HepG2 (cell line): ENCODE measurements at regions not wholly inside any gene's neighbourhood (a gene's known extent, or its start where the extent isn't known, plus 50 kb on each side); places are given as distances from the start of the nearest gene placed in this dataset.
A peak's percentile ranks its signal among the peaks of the same experiment; 100 is the strongest.

ENCODE experiments used
- ATAC-seq: fragments of 200-7000 bp; cut with Tn5 transposase; 3 replicates; pipeline ENCODE4 v1.9.1; 2020; ENCODE audit warnings: mild to moderate bottlenecking, moderate library complexity
- BruUV-seq: library from RNA; stranded (reverse); fragments of 400-500 nt; replicated peaks from 2 replicates; lab custom pipeline; 2021; lab: Mats Ljungman, UMichigan
- CTCF ChIA-PET: fragments of 300-600 bp; formaldehyde crosslinking; extraction: SDS; loops from one replicate; lab custom pipeline; 2021; ENCODE audit warnings: low total read pairs, inconsistent platforms, low intra/inter-chr PET ratio; lab: Yijun Ruan, JAX
- POLR2A ChIA-PET: fragments of 350-600 bp; sonication (Branson Sonifier 250); formaldehyde crosslinking; loops from one replicate; lab custom pipeline; 2020; ENCODE audit warnings: antibody characterized with exemption, inconsistent platforms; lab: Yijun Ruan, JAX
- DNase-seq: peaks from one replicate; pipeline ENCODE4 v3.0.0-alpha.2; 2015; ENCODE audit warnings: low spot score
- FAIRE-seq: peaks from 3 replicates; lab custom pipeline; 2011; peaks lifted over from hg19 to GRCh38; lab: Jason Lieb, UNC
- H2AFZ ChIP-seq: one replicate; pipeline ENCODE4 v1.6.1; 2011; ENCODE audit warnings: low read length, inconsistent platforms
- H3K27ac ChIP-seq: fragments of 300-600 bp; 3 replicates; pipeline ENCODE4 v1.8.0; 2011; ENCODE audit warnings: mixed run types, mild to moderate bottlenecking, mixed read lengths, low read length, inconsistent platforms; ENCODE audit not compliant: insufficient read depth; ENCODE audit errors: extremely low read length
- H3K27me3 ChIP-seq, 2 experiments: fragments of 200-600 bp in 1 of 2; 2 replicates in 1 of 2; 3 replicates in 1 of 2; pipeline versions ENCODE4 v1.6.0 to v1.8.0; 2011; ENCODE audit warnings: low read length in 2 of 2, mild to moderate bottlenecking in 2 of 2, moderate library complexity in 2 of 2, inconsistent platforms in 1 of 2; ENCODE audit not compliant: insufficient read depth in 2 of 2, control insufficient read depth in 1 of 2
- H3K36me3 ChIP-seq, 2 experiments: fragments of 200-600 bp in 1 of 2; replicated peaks in 1 of 2; 2 replicates in 1 of 2; 3 replicates in 1 of 2; pipeline versions ENCODE4 v1.5.1 to v1.8.0; 2011; ENCODE audit warnings: low read length in 2 of 2, inconsistent platforms in 1 of 2; ENCODE audit not compliant: insufficient read depth in 2 of 2, control insufficient read depth in 1 of 2
- H3K4me1 ChIP-seq: 2 replicates; pipeline ENCODE4 v1.5.1; 2012; ENCODE audit warnings: low read length, inconsistent platforms; ENCODE audit not compliant: insufficient read depth
- H3K4me2 ChIP-seq: 2 replicates; pipeline ENCODE4 v1.6.0; 2011; ENCODE audit warnings: low read depth, low read length, inconsistent platforms
- H3K4me3 ChIP-seq, 3 experiments: fragments of 200-600 bp in 1 of 3; sonication (generic), shearing (Covaris generic) in 1 of 3; replicated peaks in 1 of 3; 2 replicates each; pipeline ENCODE4 v1.5.1; 2011 to 2016; ENCODE audit warnings: low read length in 3 of 3, inconsistent platforms in 2 of 3, low read depth in 2 of 3, mild to moderate bottlenecking in 2 of 3, control low read depth in 1 of 3, mixed read lengths in 1 of 3; ENCODE audit not compliant: insufficient read depth in 1 of 3
- H3K79me2 ChIP-seq: one replicate; pipeline ENCODE4 v1.6.1; 2011; ENCODE audit warnings: low read length, inconsistent platforms; ENCODE audit not compliant: insufficient read depth
- H3K9ac ChIP-seq: 2 replicates; pipeline ENCODE4 v1.6.0; 2011; ENCODE audit warnings: mild to moderate bottlenecking, low read depth, low read length, inconsistent platforms; ENCODE audit not compliant: insufficient read depth
- H3K9me3 ChIP-seq: 2 replicates; pipeline ENCODE4 v1.5.1; 2012; ENCODE audit warnings: mild to moderate bottlenecking, low read length
- H4K20me1 ChIP-seq: 2 replicates; pipeline ENCODE4 v1.6.0; 2011; ENCODE audit warnings: inconsistent platforms, mild to moderate bottlenecking, low read length, moderate library complexity; ENCODE audit not compliant: insufficient read depth
- BCL6 ChIP-seq: IDR thresholded peaks from 2 replicates; pipeline ENCODE4 v1.6.1; 2016; ENCODE audit warnings: missing genetic modification reagents, missing compliant biosample characterization
- FOXA1 ChIP-seq, 2 experiments: fragments of 450-650 bp in 1 of 2; sonication (generic) in 1 of 2; formaldehyde crosslinking in 1 of 2; IDR thresholded peaks; 2 replicates each; pipeline versions ENCODE4 v1.4.0 to v1.6.1; 2016 to 2020; ENCODE audit warnings: missing genetic modification reagents in 1 of 2
- FOXA3 ChIP-seq: IDR thresholded peaks from 2 replicates; pipeline ENCODE4 v1.6.1; 2016; ENCODE audit warnings: missing genetic modification reagents, missing compliant biosample characterization
- FOXP1 ChIP-seq, 2 experiments: fragments of 450-650 bp in 1 of 2; IDR thresholded peaks; 2 replicates each; pipeline ENCODE4 v1.6.1; 2017 to 2018; ENCODE audit warnings: antibody characterized with exemption in 1 of 2
- HNF4A ChIP-seq: sonication (generic); formaldehyde crosslinking; IDR thresholded peaks from 2 replicates; pipeline ENCODE4 v1.4.0; 2020; ENCODE audit warnings: missing genetic modification reagents
- HOXA7 ChIP-seq: sonication (generic); formaldehyde crosslinking; IDR thresholded peaks from 2 replicates; pipeline ENCODE4 v1.8.1; 2022; ENCODE audit warnings: mild to moderate bottlenecking, missing genetic modification reagents, moderate library complexity
- NFAT5 ChIP-seq: sonication (generic); formaldehyde crosslinking; IDR thresholded peaks from 2 replicates; pipeline ENCODE4 v1.4.0; 2020; ENCODE audit warnings: missing genetic modification reagents
- NR2F1 ChIP-seq, 2 experiments: fragments of 450-650 bp in 1 of 2; formaldehyde crosslinking in 1 of 2; IDR thresholded peaks; 2 replicates each; pipeline versions ENCODE4 v1.5.0 to v1.6.1; 2016 to 2020; ENCODE audit warnings: mild to moderate bottlenecking in 1 of 2, missing compliant biosample characterization in 1 of 2, missing genetic modification reagents in 1 of 2, moderate library complexity in 1 of 2
- NR2F6 ChIP-seq, 2 experiments: IDR thresholded peaks; 2 replicates each; pipeline ENCODE4 v1.6.1; 2016; ENCODE audit warnings: antibody characterized with exemption in 1 of 2, mild to moderate bottlenecking in 1 of 2
- SOX13 ChIP-seq, 3 experiments: fragments of 450-650 bp in 1 of 3; sonication (generic) in 1 of 3; formaldehyde crosslinking in 1 of 3; IDR thresholded peaks in 2 of 3; conservative IDR thresholded peaks in 1 of 3; 2 replicates each; pipeline versions ENCODE4 v1.5.0 to v1.6.1; 2016 to 2020; ENCODE audit warnings: antibody characterized with exemption in 1 of 3, mild to moderate bottlenecking in 1 of 3, missing compliant biosample characterization in 1 of 3, missing genetic modification reagents in 1 of 3, moderate library complexity in 1 of 3
- TEAD3 ChIP-seq: optimal IDR thresholded peaks from 2 replicates; pipeline ENCODE3; 2016; ENCODE audit warnings: borderline replicate concordance
- ZBTB14 ChIP-seq: sonication (generic); formaldehyde crosslinking; IDR thresholded peaks from 2 replicates; pipeline ENCODE4 v1.4.0; 2020; ENCODE audit warnings: missing genetic modification reagents
- ZNF253 ChIP-seq: sonication (generic); formaldehyde crosslinking; IDR thresholded peaks from 2 replicates; pipeline ENCODE4 v1.8.0; 2022; ENCODE audit warnings: mild to moderate bottlenecking, missing genetic modification reagents, borderline replicate concordance
- ZNF317 ChIP-seq: sonication (generic); formaldehyde crosslinking; IDR thresholded peaks from 2 replicates; pipeline ENCODE4 v1.5.0; 2020; ENCODE audit warnings: mild to moderate bottlenecking, missing genetic modification reagents
- WGBS: methylation state at CpG from one replicate; pipeline ENCODE4 v1.1.6; 2017; ENCODE audit warnings: low lambda C conversion rate; 5-methylcytosine and 5-hydroxymethylcytosine counted together
- in situ Hi-C: cut with HindIII; loops from 2 replicates; pipeline ENCODE4 v1.10.0; 2017; ENCODE audit warnings: low pct_unique_long_range_greater_than_20kb; ENCODE audit not compliant: extremely low pct_ligation_motif_present
- intact Hi-C: fragments of 100-400 bp; cut with micrococcal nuclease; formaldehyde crosslinking; loops from one replicate; pipeline ENCODE4 v1.10.0; 2022; ENCODE audit not compliant: unreplicated experiment

- CTCF ChIA-PET = no interaction called here
- whole genome bisulfite sequencing = 11% methylated on average over 4 of the region's 4 CpGs
- FAIRE-seq (no peak), DNase-seq (peak; percentile 50), ATAC-seq (peak; percentile 92)
- H3K79me2 ChIP-seq = no peaks in the 10 kb centered on the region
- no peak overlapping the region for H3K9ac ChIP-seq
- H3K36me3 ChIP-seq = no peaks in the 10 kb centered on the region
- no peaks in the 10 kb centered on the region for H4K20me1 ChIP-seq
- H3K27ac ChIP-seq = no peak overlapping the region
- no peaks in the 10 kb centered on the region for H3K9me3 ChIP-seq
- no peak overlapping the region for H3K4me3 ChIP-seq
- no peak overlapping the region for H2AFZ ChIP-seq
- in situ Hi-C loops (no loop called here), intact Hi-C loops (no loop called here)
- H3K4me1 ChIP-seq = peaks cover 10% of the 10 kb centered on the region
- POLR2A ChIA-PET = no interaction called here
- no peak overlapping the region for H3K4me2 ChIP-seq
- H3K27me3 ChIP-seq = no peaks in the 10 kb centered on the region
- BruUV-seq = no TSS peak
- TF ChIP-seq FOXA3 (CRISPR knock-in tag) = 0 out of 2 replicates have a peak, but pooled peaks have one; percentile 18
- TF ChIP-seq ZBTB14 = no peak
- TF ChIP-seq FOXP1 (IDR thresholded peaks at IDR 0.05) = no peak
- TF ChIP-seq FOXP1 (CRISPR knock-in tag; IDR thresholded peaks at IDR 0.05) = no peak
- TF ChIP-seq SOX13 (IDR thresholded peaks at IDR 0.05) = no peak
- 0 out of 4 replicates have a peak, but pooled peaks of 1 of the 2 experiments have one; percentile 34 for TF ChIP-seq SOX13 (CRISPR knock-in tag; conservative IDR thresholded peaks at IDR 0.05 in 1 of 2, IDR thresholded peaks at IDR 0.05 in 1 of 2)
- no peak for TF ChIP-seq ZNF317 (CRISPR knock-in tag)
- TF ChIP-seq FOXA1 (IDR thresholded peaks at IDR 0.05) = no peak
- peak; percentile 12; the same call in 1 of the 2 replicates for TF ChIP-seq FOXA1 (CRISPR knock-in tag; IDR thresholded peaks at IDR 0.05)
- peak; percentile 32 for TF ChIP-seq TEAD3 (CRISPR knock-in tag)
- TF ChIP-seq NFAT5 (CRISPR knock-in tag) = no peak
- TF ChIP-seq HNF4A = peak; percentile 50; the same call in 1 of the 2 replicates
- 0 out of 2 replicates have a peak, but pooled peaks have one; percentile 44 for TF ChIP-seq BCL6 (CRISPR knock-in tag)
- peak; percentile 11 to 47; a peak in 1 of 4 replicates for TF ChIP-seq NR2F1 (CRISPR knock-in tag; IDR thresholded peaks at IDR 0.05)
- TF ChIP-seq HOXA7 (CRISPR knock-in tag) = no peak
- TF ChIP-seq NR2F6 (IDR thresholded peaks at IDR 0.05) = no peak
- TF ChIP-seq NR2F6 (CRISPR knock-in tag; IDR thresholded peaks at IDR 0.05) = peak; percentile 27; the same call in 1 of the 2 replicates
- no peak for TF ChIP-seq ZNF253 (CRISPR knock-in tag)
These were observed 1832.8 kb upstream of the MIR17HG start for GRCh38 chr13:89514534-89515312.
